ENCODE measurements at regions not wholly inside any gene's neighbourhood (a gene's known extent, or its start where the extent isn't known, plus 50 kb on each side); places are given as distances from the start of the nearest gene placed in this dataset.

GRCh38 chr10:42952349-42952748, 124.5 kb upstream of the RET start:
- DNase-seq (ENCODE audit: low spot score), result peak; percentile 18

- DNase-seq (ENCODE audit: low spot score), result no peak
These were observed 123.8 kb upstream of the RET start for GRCh38 chr10:42952931-42953683.

DNA sequence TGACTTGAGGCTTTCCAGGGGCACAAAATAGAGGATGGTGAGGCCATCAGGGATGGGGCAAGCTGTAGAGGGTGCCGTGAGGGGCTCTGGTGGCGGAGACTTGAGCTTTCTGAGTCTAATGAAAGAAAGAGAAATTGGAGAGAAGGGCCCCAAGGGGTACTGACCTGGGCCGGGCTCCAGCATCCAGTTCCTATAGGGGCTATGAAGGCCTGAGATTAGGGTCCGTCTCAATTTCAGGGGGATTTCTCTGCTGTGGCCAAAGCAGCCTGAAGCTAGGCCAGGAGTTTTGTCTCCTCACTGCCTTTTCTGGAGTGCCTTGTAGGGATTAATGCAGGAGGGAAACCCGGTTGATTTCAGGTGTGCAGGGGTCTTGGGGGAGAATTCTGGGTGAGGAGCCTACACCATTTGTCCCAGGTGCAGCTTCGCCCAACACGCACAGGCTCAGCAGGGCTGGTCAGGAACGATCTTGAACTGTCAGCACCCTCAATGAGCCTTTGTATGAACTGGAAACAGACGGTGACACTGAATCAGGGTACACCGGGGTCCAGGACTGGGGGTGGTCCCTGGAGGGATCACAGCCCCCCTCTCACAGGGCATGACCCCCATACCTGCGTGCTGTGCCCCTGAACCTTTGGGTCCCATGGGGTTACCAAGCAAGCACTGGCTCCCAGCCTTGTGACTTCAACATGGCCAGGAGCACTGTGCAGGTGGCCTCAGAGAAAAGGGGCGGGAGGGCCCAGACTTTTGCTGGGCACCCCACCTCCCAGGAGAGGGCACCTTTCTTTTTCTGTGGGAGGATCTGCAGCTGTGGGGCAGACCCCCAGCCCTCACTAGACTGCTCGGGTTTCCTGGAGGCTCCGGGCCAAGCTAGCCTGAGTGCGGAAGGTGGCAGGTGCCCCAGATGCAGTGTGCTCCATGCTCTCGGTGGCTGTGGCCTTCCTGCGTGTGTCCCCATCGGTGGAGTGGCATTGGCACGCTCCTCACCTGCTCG, 122.9 kb upstream of the RET start:
- DNase-seq (ENCODE audit: low spot score), result no peak

DNA sequence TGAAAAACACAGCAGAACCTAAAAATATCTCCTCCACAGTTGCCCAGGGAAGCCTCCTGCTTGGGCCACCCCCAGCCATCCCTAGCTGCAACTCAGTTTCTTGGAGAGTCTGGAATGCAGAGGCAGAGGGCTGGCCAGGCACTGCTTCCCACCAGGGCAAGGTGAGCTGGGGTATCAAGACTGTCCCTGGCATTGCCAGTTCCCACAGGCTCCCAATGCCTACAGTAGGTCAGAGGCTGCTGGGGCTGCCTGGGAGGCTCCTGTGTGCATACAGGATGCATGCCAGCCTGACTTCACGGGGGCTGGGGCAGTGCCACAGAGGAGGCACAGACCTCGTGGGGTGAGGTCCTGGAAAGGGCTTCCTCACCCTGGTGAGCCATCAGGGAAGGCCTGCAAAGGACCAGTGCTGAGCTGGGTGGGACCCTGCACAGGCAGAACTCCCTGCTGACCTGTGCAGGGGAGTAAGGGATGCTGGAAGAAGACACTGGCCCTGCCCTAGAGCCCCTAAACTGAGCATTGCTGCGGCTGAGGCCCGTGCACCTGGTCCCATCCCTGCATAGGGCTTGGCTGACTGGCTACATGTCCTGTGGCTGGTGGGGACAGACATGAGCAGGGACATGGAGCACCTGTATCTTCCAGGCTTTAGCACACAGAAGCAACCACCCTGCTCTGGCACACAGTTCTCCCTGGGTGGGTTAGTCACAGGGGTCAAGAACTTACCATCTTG, 121.9 kb upstream of the RET start:
- no peak for DNase-seq (ENCODE audit: low spot score)

GRCh38 chr10:42955493-42955889, 121.4 kb upstream of the RET start:
- DNase-seq (ENCODE audit: low spot score), result no peak

DNA sequence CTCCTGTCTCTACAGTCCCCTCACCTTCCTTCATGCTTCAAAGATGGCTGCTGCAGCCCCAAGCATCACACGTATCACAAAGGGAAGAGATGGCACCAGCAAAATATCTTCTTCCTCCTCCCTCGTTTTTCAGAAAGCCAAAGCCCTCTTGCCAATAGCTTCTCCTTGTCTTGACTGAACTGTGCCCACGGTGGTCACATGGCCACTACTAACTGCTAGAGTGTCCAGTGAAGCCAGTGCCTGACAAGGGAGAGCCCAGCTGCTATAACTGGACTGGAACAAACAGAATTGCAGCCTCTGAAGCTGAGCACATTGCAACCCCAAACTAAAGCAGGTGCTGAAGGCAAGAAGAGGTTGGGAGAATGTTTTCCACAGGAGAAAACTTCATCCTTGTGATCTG, 120.8 kb upstream of the RET start:
- DNase-seq (ENCODE audit: low spot score), result no peak

DNA sequence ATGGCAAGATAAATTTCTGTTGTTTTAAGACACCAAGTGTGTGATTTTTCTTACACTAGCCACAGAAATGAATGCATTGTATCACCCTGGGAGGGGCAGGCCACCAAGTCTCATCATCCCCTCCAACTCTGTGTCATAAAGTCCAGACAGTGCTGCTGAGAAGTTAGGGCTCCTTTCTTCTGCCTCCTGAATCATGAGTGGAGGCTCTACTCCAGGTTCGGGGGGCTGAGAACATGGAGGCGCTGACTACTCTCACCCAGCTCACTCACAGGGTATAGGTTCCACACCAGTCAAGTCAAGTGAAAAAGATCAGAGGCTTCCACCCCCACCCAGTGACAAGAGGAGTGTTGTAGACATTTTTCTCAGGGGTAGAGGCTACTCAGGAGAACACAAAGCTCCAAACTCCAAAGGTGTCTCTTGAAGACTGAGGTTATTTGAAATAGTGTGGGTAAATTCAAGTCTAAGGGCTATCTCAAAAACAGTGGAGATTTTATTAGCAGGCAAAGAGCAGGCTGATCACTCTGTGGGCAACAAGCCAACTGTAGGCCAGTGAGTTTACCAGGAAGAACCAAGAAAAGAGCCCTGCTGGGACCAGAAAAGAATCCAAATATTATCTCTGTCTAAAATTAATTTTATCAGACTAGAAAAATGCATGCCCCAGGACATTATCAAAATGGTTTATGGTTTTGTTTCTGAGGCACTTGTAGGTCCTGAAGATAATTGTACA, 118.6 kb upstream of the RET start:
- no peak for DNase-seq (ENCODE audit: low spot score)

- DNase-seq (ENCODE audit: low spot score), result no peak
These were observed 117.0 kb upstream of the RET start for GRCh38 chr10:42959833-42960232.

DNA sequence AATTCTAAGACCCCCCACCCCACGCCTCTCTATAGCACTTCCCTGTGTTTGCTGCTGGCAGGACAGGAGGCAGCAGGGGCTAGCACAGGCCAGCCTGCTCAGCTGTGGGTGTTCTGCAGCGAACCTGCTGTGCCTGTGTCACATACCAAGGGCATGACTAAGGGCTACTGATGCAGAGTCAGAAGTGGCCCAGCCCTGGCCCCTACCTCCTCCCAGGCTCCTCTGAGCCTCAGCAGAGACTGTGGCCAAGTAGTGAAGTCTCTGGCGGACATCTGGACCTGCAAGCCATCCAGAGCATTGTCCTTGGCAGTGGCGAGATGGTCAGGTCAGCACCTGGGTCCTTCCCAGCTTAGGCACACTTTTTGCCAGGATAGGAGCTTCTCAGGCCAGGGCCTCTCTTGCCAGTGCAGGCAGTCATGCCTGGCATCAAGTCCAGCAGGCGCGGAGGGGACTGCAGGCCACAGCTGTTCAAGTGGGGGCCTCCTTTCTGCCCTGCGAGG, 116.3 kb upstream of the RET start:
- no peak for DNase-seq (ENCODE audit: low spot score)

DNA sequence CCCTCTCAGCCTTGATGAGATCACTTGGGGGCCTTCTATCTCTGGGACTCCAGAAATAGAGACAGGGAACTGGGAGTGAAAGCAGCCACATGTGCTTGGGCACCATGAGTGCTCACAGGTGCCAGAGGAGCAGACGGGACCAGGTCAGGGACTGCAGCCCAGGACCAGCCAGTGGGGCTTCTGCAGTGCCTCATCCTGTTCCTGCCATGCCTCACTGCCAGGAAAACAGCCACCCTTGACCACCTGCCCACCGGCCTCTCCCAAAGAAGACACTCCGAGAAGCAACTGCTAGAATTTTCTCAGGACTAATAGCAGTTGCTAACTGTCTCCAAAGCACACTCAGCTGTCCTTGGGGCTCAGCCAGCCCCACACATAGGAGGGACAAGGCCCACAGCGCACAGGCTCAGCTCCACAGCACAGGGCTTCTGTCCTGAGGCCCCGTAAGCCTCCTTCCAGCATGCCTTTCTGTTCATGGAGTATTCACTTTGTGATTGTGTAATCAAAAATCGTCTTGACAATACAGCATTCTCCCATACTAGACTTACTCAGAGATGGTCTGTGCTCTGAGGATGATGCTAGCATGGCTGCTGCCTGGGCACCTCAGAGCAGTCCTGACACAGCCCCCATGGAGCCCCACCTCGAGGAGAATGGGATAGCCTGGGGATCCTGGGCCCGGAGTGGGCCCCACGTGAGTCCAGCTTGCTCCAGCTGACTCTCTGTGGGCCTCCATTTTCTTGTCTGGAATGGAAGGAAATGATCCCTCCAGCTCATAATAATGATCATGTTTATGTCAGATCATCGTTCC, 115.7 kb upstream of the RET start:
- DNase-seq (ENCODE audit: low spot score), result no peak

DNA sequence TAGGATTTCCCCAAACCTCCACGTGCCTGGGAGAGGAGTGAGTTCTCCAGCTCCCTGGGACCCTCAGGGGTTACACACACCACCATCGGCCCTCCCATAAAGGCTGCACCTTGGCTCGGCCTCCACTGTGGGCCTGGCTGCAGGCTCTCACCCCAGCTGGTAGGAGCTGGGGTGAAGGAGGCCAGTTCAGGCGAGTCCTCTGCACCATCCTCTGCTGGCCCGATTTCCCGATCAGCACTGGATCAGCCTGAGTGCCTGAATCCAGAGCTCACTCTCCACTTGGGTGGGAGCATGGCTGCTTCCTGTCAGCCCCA, 115.1 kb upstream of the RET start:
- no peak for DNase-seq (ENCODE audit: low spot score)

- no peak for DNase-seq (ENCODE audit: low spot score)
These were observed 114.6 kb upstream of the RET start for GRCh38 chr10:42962110-42962901.

DNA sequence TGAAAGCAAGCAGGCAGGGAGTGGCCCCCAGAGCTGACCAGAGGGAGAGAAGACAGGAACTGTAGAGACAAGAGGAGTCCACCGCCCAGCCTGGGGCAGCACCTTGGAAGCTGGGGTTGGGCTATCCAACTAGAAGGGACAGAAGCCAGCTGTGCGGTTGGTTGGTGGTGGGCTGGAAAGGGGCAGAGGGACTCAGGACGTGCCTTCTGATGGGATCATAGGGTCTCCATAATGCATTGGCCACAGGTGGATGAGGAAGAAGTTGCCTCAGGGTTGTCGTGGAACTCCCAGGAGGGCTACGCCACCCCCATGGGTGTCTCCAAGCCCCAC, 114.0 kb upstream of the RET start:
- no peak for DNase-seq (ENCODE audit: low spot score)

DNA sequence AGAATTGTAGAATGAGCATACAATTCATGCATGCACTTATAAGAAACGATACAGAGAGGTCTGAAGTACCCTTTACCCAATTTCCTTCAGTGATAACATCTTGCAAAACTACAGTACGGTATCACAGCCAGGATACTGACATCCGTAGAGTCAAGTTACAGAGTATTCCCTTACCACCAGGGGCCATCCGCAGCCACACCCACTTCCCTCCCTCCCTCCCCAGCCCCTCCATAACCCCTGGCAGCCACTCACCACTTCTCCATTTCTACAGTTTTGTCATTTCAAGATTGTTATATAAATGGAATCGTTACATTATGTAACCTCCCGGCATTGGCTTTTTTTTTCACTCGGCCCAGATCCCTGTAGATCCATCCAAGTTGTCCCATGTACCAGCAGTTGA, 113.6 kb upstream of the RET start:
- DNase-seq (ENCODE audit: low spot score), result no peak

DNA sequence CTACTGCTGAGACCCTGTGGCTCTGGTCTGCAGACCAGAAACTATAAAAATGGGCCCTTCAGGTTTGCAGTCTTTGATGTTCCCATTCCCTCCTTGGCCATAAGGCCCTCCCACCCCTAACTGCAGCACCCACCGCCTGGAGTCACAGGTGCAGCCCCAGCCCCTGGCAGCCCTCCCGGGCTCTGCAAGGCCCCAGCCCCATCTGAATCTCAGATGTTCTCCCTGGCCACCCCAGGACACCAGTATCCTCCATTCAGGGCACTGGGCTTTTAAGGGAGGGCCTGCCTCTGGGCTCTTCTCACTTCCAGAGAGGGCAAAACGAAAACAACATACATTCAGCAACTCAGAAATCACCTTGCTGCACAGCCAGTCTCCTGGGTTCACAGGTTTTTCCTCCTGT, 107.7 kb upstream of the RET start:
- DNase-seq (ENCODE audit: low spot score), result no peak

GRCh38 chr10:42969909-42970308, 107.0 kb upstream of the RET start:
- no peak for DNase-seq (ENCODE audit: low spot score)

- DNase-seq (ENCODE audit: low spot score), result no peak
These were observed 106.2 kb upstream of the RET start for GRCh38 chr10:42970451-42971250.

GRCh38 chr10:42971251-42971599, 105.6 kb upstream of the RET start:
- no peak for DNase-seq (ENCODE audit: low spot score)

GRCh38 chr10:42972946-42973345, 103.9 kb upstream of the RET start:
- DNase-seq (ENCODE audit: low spot score), result no peak

DNA sequence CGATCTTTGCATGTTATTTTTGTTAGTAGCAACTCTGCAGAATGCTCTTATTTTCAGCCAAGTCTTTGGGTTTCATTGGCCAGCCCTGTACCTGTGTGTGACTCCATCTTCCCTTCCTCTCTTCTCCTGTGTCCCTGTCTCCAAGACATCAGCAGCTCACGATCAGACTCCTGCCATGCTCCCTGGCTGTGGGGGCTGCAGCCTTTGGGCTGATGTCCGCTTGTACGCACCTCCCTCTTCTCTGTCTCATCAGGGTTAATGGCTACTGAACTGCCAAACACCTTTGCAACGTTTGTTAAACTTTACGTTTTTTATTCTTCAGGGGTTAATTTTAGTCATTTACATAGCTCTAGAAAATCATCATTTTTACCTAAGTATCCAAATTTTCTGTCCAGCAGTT, 103.5 kb upstream of the RET start:
- no peak for DNase-seq (ENCODE audit: low spot score)

Data from HuH-7.5 (cell line).